A673 (cell line): ENCODE measurements at regions not wholly inside any gene's neighbourhood (a gene's known extent, or its start where the extent isn't known, plus 50 kb on each side); places are given as distances from the start of the nearest gene placed in this dataset.
"Not testable (repeated sequence)": the region's sequence is repeated elsewhere in the genome, so short reads cannot be mapped to it uniquely, and the experiment has no call there.

Experiments used
- BruUV-seq: library from RNA; stranded (reverse); fragments of 400-500 nt; replicated peaks from 2 replicates; lab custom pipeline; 2021; lab: Mats Ljungman, UMichigan
- CTCF ChIA-PET: fragments of 300-600 bp; sonication (Branson Sonifier 250); formaldehyde crosslinking; loops from one replicate; lab custom pipeline; 2022; ENCODE audit warnings: antibody characterized with exemption; lab: Charles Lee
- POLR2A ChIA-PET: fragments of 300-600 bp; sonication (Branson Sonifier 250); formaldehyde crosslinking; loops from one replicate; lab custom pipeline; 2022; ENCODE audit warnings: antibody characterized with exemption; ENCODE audit not compliant: low non-redundant PET; lab: Charles Lee
- DNase-seq: peaks from one replicate; pipeline ENCODE4 v3.0.0-alpha.2; 2015; ENCODE audit warnings: low spot score
- H3K27ac ChIP-seq: fragments of 200-600 bp; sonication (generic); 2 replicates; pipeline ENCODE4 v1.5.1; 2016; ENCODE audit warnings: mixed run types, low read depth, mild to moderate bottlenecking, mixed read lengths, antibody characterized with exemption, low read length; ENCODE audit not compliant: poor library complexity, severe bottlenecking
- H3K27me3 ChIP-seq: fragments of 200-600 bp; sonication (generic); replicated peaks from 2 replicates; pipeline ENCODE4 v1.6.1; 2017; ENCODE audit warnings: mixed run types, low read depth, mild to moderate bottlenecking, mixed read lengths, antibody characterized with exemption, low read length; ENCODE audit not compliant: insufficient read depth, poor library complexity
- H3K36me3 ChIP-seq: fragments of 200-600 bp; sonication (generic); 2 replicates; pipeline ENCODE4 v1.6.1; 2016; ENCODE audit warnings: mixed run types, mild to moderate bottlenecking, mixed read lengths, antibody characterized with exemption, low read length; ENCODE audit not compliant: insufficient read depth, poor library complexity, severe bottlenecking
- H3K4me1 ChIP-seq: fragments of 200-600 bp; sonication (generic); 2 replicates; pipeline ENCODE4 v1.6.1; 2017; ENCODE audit warnings: mixed run types, mild to moderate bottlenecking, mixed read lengths, antibody characterized with exemption, low read length; ENCODE audit not compliant: insufficient read depth, poor library complexity, severe bottlenecking
- H3K4me3 ChIP-seq: fragments of 200-600 bp; sonication (generic); 2 replicates; pipeline ENCODE4 v1.5.1; 2016; ENCODE audit warnings: low read depth, mixed run types, mild to moderate bottlenecking, mixed read lengths, low read length; ENCODE audit not compliant: poor library complexity, severe bottlenecking
- H3K9me3 ChIP-seq: fragments of 200-600 bp; sonication (generic); 2 replicates; pipeline ENCODE4 v1.6.1; 2016; ENCODE audit warnings: mixed run types, low read depth, mild to moderate bottlenecking, mixed read lengths, antibody characterized with exemption, low read length; ENCODE audit not compliant: poor library complexity, severe bottlenecking
- EZH2 ChIP-seq: fragments of 200-600 bp; sonication (generic); IDR thresholded peaks from 2 replicates; pipeline ENCODE4 v1.6.1; 2017; ENCODE audit warnings: borderline replicate concordance, low read depth, mild to moderate bottlenecking, mixed read lengths, antibody characterized with exemption, low read length; ENCODE audit not compliant: poor library complexity, severe bottlenecking
- intact Hi-C: fragments of 100-400 bp; cut with micrococcal nuclease; formaldehyde crosslinking; loops from one replicate; pipeline ENCODE4 v1.10.0; 2022; ENCODE audit not compliant: unreplicated experiment
- TF ChIP-seq, protein P1 (sequence below): fragments of 300-800, 200-600 bp; sonication (generic); conservative IDR thresholded peaks from 2 replicates; pipeline ENCODE4 v1.5.1; 2017; ENCODE audit warnings: low read depth, mild to moderate bottlenecking, antibody characterized with exemption, low read length, moderate library complexity, mixed read lengths

DNA sequence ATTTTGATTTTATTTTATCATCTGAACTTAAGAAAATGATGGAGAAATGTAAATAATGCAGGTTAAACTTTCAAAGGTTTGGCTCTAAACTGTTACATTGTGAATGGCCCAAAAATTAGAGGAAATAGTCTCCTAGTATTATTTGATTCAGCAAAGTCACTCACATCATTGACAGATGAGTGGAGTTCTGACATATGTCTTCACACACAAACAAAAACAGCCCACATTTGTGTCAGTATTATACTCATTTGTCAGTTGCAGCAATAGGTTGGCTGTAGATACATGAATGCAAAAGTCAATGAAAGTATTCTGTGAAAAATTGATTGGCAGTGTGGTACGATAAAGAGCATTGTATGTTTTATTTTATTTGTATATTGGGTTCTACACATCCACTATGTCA, 108.8 kb upstream of the BMPER start:
- POLR2A ChIA-PET: no interaction called here
- CTCF ChIA-PET: no interaction called here
- H3K4me1 ChIP-seq: peaks cover 11% of the 10 kb centered on the region
- H3K4me3 ChIP-seq: no peak overlapping the region
- intact Hi-C loops: no loop called here
- no peak overlapping the region for H3K27ac ChIP-seq
- DNase-seq: no peak
- BruUV-seq: no TSS peak
- H3K27me3 ChIP-seq: no peaks in the 10 kb centered on the region
- H3K36me3 ChIP-seq: no peaks in the 10 kb centered on the region
- TF ChIP-seq, protein P1, sequence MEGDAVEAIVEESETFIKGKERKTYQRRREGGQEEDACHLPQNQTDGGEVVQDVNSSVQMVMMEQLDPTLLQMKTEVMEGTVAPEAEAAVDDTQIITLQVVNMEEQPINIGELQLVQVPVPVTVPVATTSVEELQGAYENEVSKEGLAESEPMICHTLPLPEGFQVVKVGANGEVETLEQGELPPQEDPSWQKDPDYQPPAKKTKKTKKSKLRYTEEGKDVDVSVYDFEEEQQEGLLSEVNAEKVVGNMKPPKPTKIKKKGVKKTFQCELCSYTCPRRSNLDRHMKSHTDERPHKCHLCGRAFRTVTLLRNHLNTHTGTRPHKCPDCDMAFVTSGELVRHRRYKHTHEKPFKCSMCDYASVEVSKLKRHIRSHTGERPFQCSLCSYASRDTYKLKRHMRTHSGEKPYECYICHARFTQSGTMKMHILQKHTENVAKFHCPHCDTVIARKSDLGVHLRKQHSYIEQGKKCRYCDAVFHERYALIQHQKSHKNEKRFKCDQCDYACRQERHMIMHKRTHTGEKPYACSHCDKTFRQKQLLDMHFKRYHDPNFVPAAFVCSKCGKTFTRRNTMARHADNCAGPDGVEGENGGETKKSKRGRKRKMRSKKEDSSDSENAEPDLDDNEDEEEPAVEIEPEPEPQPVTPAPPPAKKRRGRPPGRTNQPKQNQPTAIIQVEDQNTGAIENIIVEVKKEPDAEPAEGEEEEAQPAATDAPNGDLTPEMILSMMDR: no peak
- no peak for TF ChIP-seq EZH2
- H3K9me3 ChIP-seq: no peaks in the 10 kb centered on the region

DNA sequence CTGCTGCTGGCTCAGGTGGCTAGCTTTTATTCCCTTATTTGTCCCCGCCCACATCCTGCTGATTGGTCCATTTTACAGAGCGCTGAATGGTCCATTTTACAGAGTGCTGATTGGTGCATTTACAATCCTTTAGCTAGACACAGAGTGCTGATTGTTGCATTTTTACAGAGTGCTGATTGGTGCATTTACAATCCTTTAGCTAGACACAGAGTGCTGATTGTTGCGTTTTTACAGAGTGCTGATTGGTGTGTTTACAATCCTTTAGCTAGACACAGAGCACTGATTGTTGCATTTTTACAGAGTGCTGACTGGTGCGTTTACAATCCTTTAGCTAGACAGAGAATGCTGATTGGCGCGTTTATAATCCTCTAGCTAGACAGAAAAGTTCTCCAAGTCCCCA, 107.8 kb upstream of the BMPER start:
- H3K27me3 ChIP-seq, H3K4me3 ChIP-seq, BruUV-seq, intact Hi-C loops, DNase-seq, POLR2A ChIA-PET, CTCF ChIA-PET, H3K9me3 ChIP-seq, H3K36me3 ChIP-seq, H3K4me1 ChIP-seq, H3K27ac ChIP-seq: not testable (repeated sequence)

DNA sequence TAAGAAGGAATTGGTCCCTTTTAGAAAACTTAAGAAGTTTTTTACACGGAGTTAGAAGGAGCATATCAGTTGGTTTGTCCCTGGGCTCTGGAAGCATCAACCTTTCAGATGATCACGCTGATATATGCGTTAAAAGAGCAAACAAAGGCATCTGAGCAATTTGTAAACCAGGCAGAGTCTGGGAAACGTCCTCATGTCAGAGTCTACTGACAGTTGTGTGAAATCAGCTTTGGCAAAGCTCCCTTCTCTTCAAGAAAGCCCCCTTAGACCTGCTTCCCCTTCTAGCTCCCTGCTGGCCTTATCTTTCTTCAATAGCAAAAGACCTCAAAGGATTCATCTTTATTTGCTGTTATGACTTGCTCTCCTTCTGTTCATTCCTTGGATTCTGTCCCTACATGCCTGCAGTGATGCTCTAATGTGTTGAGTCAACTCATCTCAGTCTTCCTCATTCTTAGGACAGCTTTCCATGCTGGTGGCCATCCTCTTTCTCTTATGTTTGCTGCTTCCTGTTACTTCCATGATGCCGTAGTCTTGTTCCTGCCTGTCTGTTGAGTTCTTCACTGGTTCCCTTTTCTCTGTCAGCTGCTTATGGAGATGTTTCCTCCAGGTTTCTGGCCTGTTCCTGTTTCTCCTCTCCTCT, 106.5 kb upstream of the BMPER start:
- no peaks in the 10 kb centered on the region for H3K36me3 ChIP-seq
- no peak overlapping the region for H3K27ac ChIP-seq
- POLR2A ChIA-PET: no interaction called here
- CTCF ChIA-PET: no interaction called here
- intact Hi-C loops: no loop called here
- H3K4me1 ChIP-seq: no peaks in the 10 kb centered on the region
- no peak for TF ChIP-seq EZH2
- TF ChIP-seq, protein P1: no peak
- BruUV-seq: no TSS peak
- no peak overlapping the region for H3K4me3 ChIP-seq
- no peaks in the 10 kb centered on the region for H3K9me3 ChIP-seq
- no peaks in the 10 kb centered on the region for H3K27me3 ChIP-seq
- DNase-seq: no peak

DNA sequence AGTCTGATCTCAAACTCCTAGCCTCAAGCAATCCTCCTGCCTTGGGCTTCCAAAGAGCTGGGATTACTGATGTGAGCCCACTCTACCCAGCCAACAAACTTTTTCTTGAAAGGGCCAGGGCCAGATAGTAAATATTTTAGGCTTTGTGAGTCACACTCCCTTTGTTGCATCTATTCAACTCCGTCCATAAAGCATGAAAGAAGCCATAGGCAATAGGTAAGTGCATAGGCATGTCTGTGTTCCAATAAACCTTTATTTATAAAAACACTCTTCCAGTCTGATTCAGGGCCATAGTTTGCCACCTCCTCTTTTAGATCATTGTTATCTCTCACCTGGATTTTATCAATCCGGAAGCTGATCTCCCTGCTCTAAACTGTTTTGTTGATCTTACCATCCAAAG, 105.6 kb upstream of the BMPER start:
- no peaks in the 10 kb centered on the region for H3K36me3 ChIP-seq
- intact Hi-C loops: no loop called here
- H3K9me3 ChIP-seq: no peaks in the 10 kb centered on the region
- H3K27me3 ChIP-seq: no peaks in the 10 kb centered on the region
- no peak for TF ChIP-seq EZH2
- TF ChIP-seq, protein P1: no peak
- CTCF ChIA-PET: no interaction called here
- POLR2A ChIA-PET: no interaction called here
- no peak overlapping the region for H3K4me3 ChIP-seq
- no peak for DNase-seq
- no TSS peak for BruUV-seq
- no peak overlapping the region for H3K27ac ChIP-seq
- no peaks in the 10 kb centered on the region for H3K4me1 ChIP-seq
